Stomach (tissue), 4 donors: ENCODE measurements at regions not wholly inside any gene's neighbourhood (a gene's known extent, or its start where the extent isn't known, plus 50 kb on each side); places are given as distances from the start of the nearest gene placed in this dataset.

ENCODE experiments used
- POLR2AphosphoS5 ChIP-seq, 3 donors: sonication (generic); formaldehyde crosslinking; IDR thresholded peaks; one replicate each; pipeline ENCODE4 v1.6.1; 2016; ENCODE audit warnings: antibody characterized with exemption in 3 of 3
- TF ChIP-seq, protein P1 (sequence below), 7 experiments: fragments of 450-650 bp in 4 of 7; fragments of 200-600 bp in 3 of 7; sonication (generic) in 3 of 7; IDR thresholded peaks; one replicate each; pipeline ENCODE4 v1.5.1; 2016 to 2019; ENCODE audit warnings: antibody characterized with exemption in 7 of 7, control low read depth in 2 of 7, mild to moderate bottlenecking in 1 of 7

DNA sequence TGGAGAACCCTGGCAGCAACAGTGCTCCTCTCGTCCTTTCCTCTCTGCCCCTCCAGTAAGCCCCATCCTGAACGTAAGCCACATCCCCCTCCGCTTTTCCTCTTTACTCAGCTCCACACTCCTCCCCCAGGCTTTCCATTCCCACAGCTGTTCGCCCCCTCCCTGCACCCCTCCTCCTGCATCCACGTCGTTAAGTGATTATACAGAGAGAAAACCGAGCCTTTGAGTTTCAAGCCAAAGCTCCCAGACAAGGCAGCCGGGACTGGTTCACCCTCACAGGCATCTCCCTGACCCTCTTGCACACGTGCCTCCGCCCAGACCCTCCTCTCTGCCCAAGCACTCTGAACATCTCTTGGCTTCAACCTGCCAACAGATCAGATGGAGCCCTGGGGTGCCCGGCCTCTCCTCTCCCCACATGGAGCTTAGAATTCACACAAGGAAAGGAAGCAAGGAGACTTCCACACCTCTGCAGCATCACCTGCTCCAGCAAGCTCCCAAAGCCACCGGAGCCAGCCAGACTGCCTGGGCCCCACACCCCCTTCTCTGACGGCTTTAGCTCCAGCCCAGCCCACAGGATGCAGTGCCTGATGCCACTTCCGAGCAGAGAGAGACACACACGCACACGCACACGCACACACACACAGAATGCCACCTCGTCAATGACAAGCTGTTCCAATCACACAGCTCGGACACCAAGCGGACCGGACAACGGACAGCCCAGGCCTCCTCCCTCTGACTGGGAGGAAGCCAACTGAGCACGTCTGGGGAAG lies 99.9 kb upstream of the CCL2 start:
- TF ChIP-seq, protein P1, sequence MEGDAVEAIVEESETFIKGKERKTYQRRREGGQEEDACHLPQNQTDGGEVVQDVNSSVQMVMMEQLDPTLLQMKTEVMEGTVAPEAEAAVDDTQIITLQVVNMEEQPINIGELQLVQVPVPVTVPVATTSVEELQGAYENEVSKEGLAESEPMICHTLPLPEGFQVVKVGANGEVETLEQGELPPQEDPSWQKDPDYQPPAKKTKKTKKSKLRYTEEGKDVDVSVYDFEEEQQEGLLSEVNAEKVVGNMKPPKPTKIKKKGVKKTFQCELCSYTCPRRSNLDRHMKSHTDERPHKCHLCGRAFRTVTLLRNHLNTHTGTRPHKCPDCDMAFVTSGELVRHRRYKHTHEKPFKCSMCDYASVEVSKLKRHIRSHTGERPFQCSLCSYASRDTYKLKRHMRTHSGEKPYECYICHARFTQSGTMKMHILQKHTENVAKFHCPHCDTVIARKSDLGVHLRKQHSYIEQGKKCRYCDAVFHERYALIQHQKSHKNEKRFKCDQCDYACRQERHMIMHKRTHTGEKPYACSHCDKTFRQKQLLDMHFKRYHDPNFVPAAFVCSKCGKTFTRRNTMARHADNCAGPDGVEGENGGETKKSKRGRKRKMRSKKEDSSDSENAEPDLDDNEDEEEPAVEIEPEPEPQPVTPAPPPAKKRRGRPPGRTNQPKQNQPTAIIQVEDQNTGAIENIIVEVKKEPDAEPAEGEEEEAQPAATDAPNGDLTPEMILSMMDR (IDR thresholded peaks at IDR 0.05) = no peak
- no peak for TF ChIP-seq POLR2AphosphoS5 (IDR thresholded peaks at IDR 0.05)
